HCT116 (cell line): ENCODE measurements at regions not wholly inside any gene's neighbourhood (a gene's known extent, or its start where the extent isn't known, plus 50 kb on each side); places are given as distances from the start of the nearest gene placed in this dataset.

Experiments used
- ATAC-seq: fragments of 200-7000 bp; cut with Tn5 transposase; 2 replicates; pipeline ENCODE4 v1.9.1; 2020; ENCODE audit warnings: mild to moderate bottlenecking, moderate library complexity
- BruUV-seq: library from RNA; stranded (reverse); fragments of 400-500 nt; replicated peaks from 2 replicates; lab custom pipeline; 2021; lab: Mats Ljungman, UMichigan
- CTCF ChIA-PET: fragments of 300-600 bp; sonication (Branson Sonifier 250); formaldehyde crosslinking; loops from one replicate; lab custom pipeline; 2021; ENCODE audit warnings: antibody characterized with exemption; lab: Charles Lee
- POLR2A ChIA-PET: fragments of 300-600, 350-600 bp; sonication (Branson Sonifier 250); formaldehyde crosslinking; loops from one replicate; lab custom pipeline; 2021; ENCODE audit warnings: antibody characterized with exemption; lab: Charles Lee
- RAD21 ChIA-PET, 2 experiments: fragments of 300-600 bp; sonication (Branson Sonifier 250); formaldehyde crosslinking; loops; one replicate each; lab custom pipeline; 2023; ENCODE audit warnings: low total read pairs in 2 of 2; ENCODE audit not compliant: uncharacterized antibody in 2 of 2, unreplicated experiment in 2 of 2, low non-redundant PET in 1 of 2; lab: Charles Lee
- DNase-seq: peaks from one replicate; pipeline ENCODE4 v3.0.0-alpha.2; 2010; ENCODE audit warnings: low read depth, low spot score
- H2AFZ ChIP-seq: fragments of 200-600 bp; shearing (Covaris generic), sonication (generic); 2 replicates; pipeline ENCODE4 v1.6.1; 2017; ENCODE audit warnings: low read depth, mixed run types, mixed read lengths, antibody characterized with exemption, low read length; ENCODE audit not compliant: poor library complexity, severe bottlenecking
- H3K27ac ChIP-seq: 2 replicates; pipeline ENCODE4 v1.5.1; 2012; ENCODE audit warnings: low read depth, low read length
- H3K27me3 ChIP-seq: fragments of 200-600 bp; sonication (generic); 2 replicates; pipeline ENCODE4 v1.6.1; 2016; ENCODE audit warnings: mixed run types, low read length, mixed read lengths; ENCODE audit not compliant: insufficient read depth
- H3K36me3 ChIP-seq, 2 experiments: fragments of 200-500 bp in 1 of 2; fragments of 200-600 bp in 1 of 2; sonication (Bioruptor generic) in 1 of 2; sonication (generic) in 1 of 2; 2 replicates each; pipeline versions ENCODE4 v1.5.1 to v1.6.1; 2014 to 2016; ENCODE audit warnings: low read length in 2 of 2, inconsistent platforms in 1 of 2, mixed read lengths in 1 of 2, mixed run types in 1 of 2; ENCODE audit not compliant: insufficient read depth in 2 of 2, control insufficient read depth in 1 of 2
- H3K4me1 ChIP-seq, 2 experiments: fragments of 200-600 bp in 1 of 2; sonication (generic) in 1 of 2; 2 replicates each; pipeline versions ENCODE4 v1.5.1 to v1.6.1; 2012 to 2017; ENCODE audit warnings: low read length in 2 of 2, inconsistent platforms in 1 of 2, mild to moderate bottlenecking in 1 of 2, mixed read lengths in 1 of 2, mixed run types in 1 of 2, moderate library complexity in 1 of 2; ENCODE audit not compliant: insufficient read depth in 2 of 2, control insufficient read depth in 1 of 2
- H3K4me2 ChIP-seq: fragments of 200-600 bp; sonication (generic); 2 replicates; pipeline ENCODE4 v1.6.1; 2017; ENCODE audit warnings: mixed run types, low read length, mixed read lengths
- H3K4me3 ChIP-seq, 2 experiments: fragments of 200-600 bp in 1 of 2; sonication (generic) in 1 of 2; replicated peaks in 1 of 2; 2 replicates each; pipeline ENCODE4 v1.5.1; 2011 to 2016; ENCODE audit warnings: low read length in 2 of 2, control low read depth in 1 of 2, low read depth in 1 of 2, mild to moderate bottlenecking in 1 of 2, mixed read lengths in 1 of 2, mixed run types in 1 of 2
- H3K79me2 ChIP-seq: fragments of 200-600 bp; sonication (generic); 2 replicates; pipeline ENCODE4 v1.6.1; 2017; ENCODE audit warnings: mild to moderate bottlenecking, mixed run types, low read length, moderate library complexity, mixed read lengths; ENCODE audit not compliant: insufficient read depth
- H3K9ac ChIP-seq: fragments of 200-600 bp; sonication (generic); 2 replicates; pipeline ENCODE4 v1.6.1; 2016; ENCODE audit warnings: low read length, mixed read lengths
- H3K9me2 ChIP-seq: fragments of 200-600 bp; sonication (generic), shearing (Covaris generic); 2 replicates; pipeline ENCODE4 v1.6.1; 2017; ENCODE audit warnings: mixed run types, mild to moderate bottlenecking, moderate library complexity; ENCODE audit not compliant: insufficient read depth
- H3K9me3 ChIP-seq, 2 experiments: fragments of 200-500 bp in 1 of 2; fragments of 200-600 bp in 1 of 2; sonication (Bioruptor generic) in 1 of 2; sonication (generic) in 1 of 2; 2 replicates each; pipeline ENCODE4 v1.6.1; 2014 to 2017; ENCODE audit warnings: low read length in 2 of 2, mixed read lengths in 2 of 2, inconsistent platforms in 1 of 2, low read depth in 1 of 2, mild to moderate bottlenecking in 1 of 2, mixed run types in 1 of 2, moderate library complexity in 1 of 2; ENCODE audit not compliant: control insufficient read depth in 1 of 2, insufficient read depth in 1 of 2
- H4K20me1 ChIP-seq: fragments of 200-600 bp; sonication (generic), shearing (Covaris generic); 2 replicates; pipeline ENCODE4 v1.6.1; 2017; ENCODE audit warnings: mixed run types, mild to moderate bottlenecking, moderate library complexity; ENCODE audit not compliant: insufficient read depth
- CEBPB ChIP-seq: IDR thresholded peaks from 2 replicates; pipeline ENCODE4 v1.6.1; 2012; ENCODE audit warnings: low read depth
- CTCF ChIP-seq, 3 experiments: fragments of 200-600 bp in 1 of 3; sonication (generic) in 1 of 3; IDR thresholded peaks in 2 of 3; conservative IDR thresholded peaks in 1 of 3; 2 replicates each; pipeline ENCODE4 v1.5.1; 2012 to 2017; ENCODE audit warnings: low read depth in 2 of 3, low read length in 2 of 3, antibody characterized with exemption in 1 of 3, borderline replicate concordance in 1 of 3, control low read depth in 1 of 3, mild to moderate bottlenecking in 1 of 3, mixed read lengths in 1 of 3, mixed run types in 1 of 3, moderate library complexity in 1 of 3; ENCODE audit not compliant: insufficient read depth in 1 of 3
- EGR1 ChIP-seq: IDR thresholded peaks from 2 replicates; pipeline ENCODE4 v1.6.1; 2012; ENCODE audit warnings: low read depth
- ELF1 ChIP-seq: IDR thresholded peaks from 2 replicates; pipeline ENCODE4 v1.6.1; 2012; ENCODE audit warnings: low read depth, borderline replicate concordance
- EZH2 ChIP-seq: fragments of 200-600 bp; sonication (generic); IDR thresholded peaks from 2 replicates; pipeline ENCODE4 v1.6.1; 2017; ENCODE audit warnings: antibody characterized with exemption, mixed run types
- EZH2phosphoT487 ChIP-seq: fragments of 200-600 bp; IDR thresholded peaks from 2 replicates; pipeline ENCODE4 v1.6.1; 2018; ENCODE audit warnings: antibody characterized with exemption, borderline replicate concordance
- FOSL1 ChIP-seq: IDR thresholded peaks from 2 replicates; pipeline ENCODE4 v1.6.1; 2012; ENCODE audit warnings: low read depth
- MAX ChIP-seq: IDR thresholded peaks from 2 replicates; pipeline ENCODE4 v1.6.1; 2012
- POLR2A ChIP-seq: IDR thresholded peaks from 2 replicates; pipeline ENCODE4 v1.7.0; 2011; ENCODE audit warnings: borderline replicate concordance; ENCODE audit not compliant: insufficient read depth, insufficient read length; ENCODE audit errors: extremely low read depth
- POLR2AphosphoS5 ChIP-seq: IDR thresholded peaks from 2 replicates; pipeline ENCODE4 v1.6.1; 2011; ENCODE audit warnings: mild to moderate bottlenecking, low read depth, low read length, moderate library complexity
- REST ChIP-seq: IDR thresholded peaks from 2 replicates; pipeline ENCODE4 v1.6.1; 2012; ENCODE audit warnings: low read depth
- SIN3A ChIP-seq: IDR thresholded peaks from 2 replicates; pipeline ENCODE4 v1.6.1; 2012; ENCODE audit warnings: low read depth
- SP1 ChIP-seq: IDR thresholded peaks from 2 replicates; pipeline ENCODE4 v1.6.1; 2012; ENCODE audit warnings: low read depth
- SRF ChIP-seq: IDR thresholded peaks from 2 replicates; pipeline ENCODE4 v1.6.1; 2012; ENCODE audit warnings: low read depth
- ZFX ChIP-seq: fragments of 450-650 bp; IDR thresholded peaks from 2 replicates; pipeline ENCODE4 v1.6.1; 2017
- intact Hi-C: fragments of 100-400 bp; cut with micrococcal nuclease; formaldehyde crosslinking; loops from 2 replicates; pipeline ENCODE4 v1.10.0; 2022

- H3K27ac ChIP-seq: no peak overlapping the region
- no peaks in the 10 kb centered on the region for H3K9me3 ChIP-seq
- H3K79me2 ChIP-seq: no peaks in the 10 kb centered on the region
- no peaks in the 10 kb centered on the region for H3K9me2 ChIP-seq
- no peak for DNase-seq
- no peaks in the 10 kb centered on the region for H4K20me1 ChIP-seq
- intact Hi-C loops: no loop called here
- BruUV-seq: no TSS peak
- RAD21 ChIA-PET: no interaction called here
- no peaks in the 10 kb centered on the region for H3K36me3 ChIP-seq
- no peak overlapping the region for H3K4me2 ChIP-seq
- POLR2A ChIA-PET: no interaction called here
- no peak overlapping the region for H3K9ac ChIP-seq
- ATAC-seq: no peak
- H2AFZ ChIP-seq: no peak overlapping the region
- CTCF ChIA-PET: no interaction called here
- TF ChIP-seq FOSL1: no peak
- TF ChIP-seq POLR2AphosphoS5: no peak
- no peak for TF ChIP-seq SIN3A
- TF ChIP-seq SRF: no peak
- TF ChIP-seq CEBPB: no peak
- no peak for TF ChIP-seq CTCF (IDR thresholded peaks at IDR 0.05 in 2 of 3, conservative IDR thresholded peaks at IDR 0.05 in 1 of 3; ENCODE audit: borderline replicate concordance in 1 of 3, insufficient read depth in 1 of 3, low read depth in 2 of 3, low read length in 2 of 3)
- no peaks in the 10 kb centered on the region; the same call in 1 of the 2 replicates for H3K27me3 ChIP-seq
- H3K4me1 ChIP-seq: no peaks in the 10 kb centered on the region
- H3K4me3 ChIP-seq: no peak overlapping the region
These were observed 203.5 kb upstream of the G2E3 start for GRCh38 chr14:30355431-30355913.

- POLR2A ChIA-PET: no interaction called here
- Histone ChIP-seq H3K9me3 (no peaks in the 10 kb centered on the region), H2AFZ (no peak overlapping the region), H3K4me3 (no peak overlapping the region), H3K36me3 (no peaks in the 10 kb centered on the region), H3K4me2 (no peak overlapping the region), H4K20me1 (no peaks in the 10 kb centered on the region), H3K9me2 (no peaks in the 10 kb centered on the region), H3K27me3 (no peaks in the 10 kb centered on the region), H3K4me1 (no peaks in the 10 kb centered on the region), H3K79me2 (no peaks in the 10 kb centered on the region), H3K27ac (no peak overlapping the region), H3K9ac (no peak overlapping the region)
- DNase-seq (no peak), ATAC-seq (no peak)
- TF ChIP-seq MAX: no peak
- no peak for TF ChIP-seq ELF1
- no peak for TF ChIP-seq CEBPB
- TF ChIP-seq ZFX: no peak
- no peak for TF ChIP-seq SP1
- TF ChIP-seq REST: no peak
- TF ChIP-seq EGR1: no peak
- no peak for TF ChIP-seq EZH2phosphoT487
- TF ChIP-seq POLR2A: no peak
- no peak for TF ChIP-seq EZH2
- intact Hi-C loops: no loop called here
- CTCF ChIA-PET: no interaction called here
- RAD21 ChIA-PET: no interaction called here
- BruUV-seq: no TSS peak
These were observed 202.3 kb upstream of the G2E3 start for GRCh38 chr14:30356438-30357202.
